ENCODE measurements at regions not wholly inside any gene's neighbourhood (a gene's known extent, or its start where the extent isn't known, plus 50 kb on each side); places are given as distances from the start of the nearest gene placed in this dataset.

DNA sequence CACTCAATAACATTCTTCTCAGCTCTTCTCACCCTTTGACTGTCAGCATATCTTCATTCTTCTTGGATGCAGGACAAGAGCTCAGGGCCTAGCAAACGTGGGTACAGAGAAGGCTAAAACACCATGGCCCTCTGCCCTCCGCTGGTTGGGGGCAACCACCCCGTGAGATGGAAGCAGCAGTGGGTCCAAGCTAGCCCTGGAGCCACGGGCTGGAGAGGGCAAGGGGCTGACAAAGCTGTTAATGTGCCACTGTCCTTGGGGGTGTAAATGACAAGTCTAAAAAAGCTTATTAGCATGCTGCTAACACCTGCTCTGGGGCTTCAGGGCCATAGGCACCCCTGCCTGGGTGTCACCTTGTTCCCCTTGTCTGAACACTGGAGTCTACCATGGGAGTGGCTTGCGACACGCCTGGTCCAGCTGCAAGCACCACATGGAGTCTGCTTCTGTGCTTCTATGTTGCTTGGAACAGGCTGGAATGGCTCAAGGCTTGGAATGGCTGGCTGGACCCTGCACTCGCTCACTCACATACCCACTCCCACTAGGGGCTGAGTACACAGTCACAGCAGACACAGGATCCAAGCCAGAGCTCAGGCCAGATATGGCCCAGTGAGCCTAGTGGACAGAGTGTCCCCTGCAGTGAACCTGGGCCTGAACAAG, 246.0 kb downstream of the PCDH10 start:
- no peaks in the 10 kb centered on the region for H3K27me3 ChIP-seq
- H3K4me3 ChIP-seq = no peak overlapping the region
- no peaks in the 10 kb centered on the region for H3K36me3 ChIP-seq
- no peak overlapping the region for H3K27ac ChIP-seq
- intact Hi-C loops (cut with DNase I) = no loop called here
- H3K9me3 ChIP-seq = no peaks in the 10 kb centered on the region
- no peaks in the 10 kb centered on the region for H3K4me1 ChIP-seq (ENCODE audit: insufficient read depth)
- TF ChIP-seq EP300 (IDR thresholded peaks at IDR 0.05) (no peak), POLR2A (IDR thresholded peaks at IDR 0.05) (no peak)
- TF ChIP-seq, protein P1, sequence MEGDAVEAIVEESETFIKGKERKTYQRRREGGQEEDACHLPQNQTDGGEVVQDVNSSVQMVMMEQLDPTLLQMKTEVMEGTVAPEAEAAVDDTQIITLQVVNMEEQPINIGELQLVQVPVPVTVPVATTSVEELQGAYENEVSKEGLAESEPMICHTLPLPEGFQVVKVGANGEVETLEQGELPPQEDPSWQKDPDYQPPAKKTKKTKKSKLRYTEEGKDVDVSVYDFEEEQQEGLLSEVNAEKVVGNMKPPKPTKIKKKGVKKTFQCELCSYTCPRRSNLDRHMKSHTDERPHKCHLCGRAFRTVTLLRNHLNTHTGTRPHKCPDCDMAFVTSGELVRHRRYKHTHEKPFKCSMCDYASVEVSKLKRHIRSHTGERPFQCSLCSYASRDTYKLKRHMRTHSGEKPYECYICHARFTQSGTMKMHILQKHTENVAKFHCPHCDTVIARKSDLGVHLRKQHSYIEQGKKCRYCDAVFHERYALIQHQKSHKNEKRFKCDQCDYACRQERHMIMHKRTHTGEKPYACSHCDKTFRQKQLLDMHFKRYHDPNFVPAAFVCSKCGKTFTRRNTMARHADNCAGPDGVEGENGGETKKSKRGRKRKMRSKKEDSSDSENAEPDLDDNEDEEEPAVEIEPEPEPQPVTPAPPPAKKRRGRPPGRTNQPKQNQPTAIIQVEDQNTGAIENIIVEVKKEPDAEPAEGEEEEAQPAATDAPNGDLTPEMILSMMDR (IDR thresholded peaks at IDR 0.05) = no peak
- no peak for DNase-seq
- WGBS, 3 donors = 88 to 91% (median 90%) methylated on average over 7 of the region's 7 CpGs

DNA sequence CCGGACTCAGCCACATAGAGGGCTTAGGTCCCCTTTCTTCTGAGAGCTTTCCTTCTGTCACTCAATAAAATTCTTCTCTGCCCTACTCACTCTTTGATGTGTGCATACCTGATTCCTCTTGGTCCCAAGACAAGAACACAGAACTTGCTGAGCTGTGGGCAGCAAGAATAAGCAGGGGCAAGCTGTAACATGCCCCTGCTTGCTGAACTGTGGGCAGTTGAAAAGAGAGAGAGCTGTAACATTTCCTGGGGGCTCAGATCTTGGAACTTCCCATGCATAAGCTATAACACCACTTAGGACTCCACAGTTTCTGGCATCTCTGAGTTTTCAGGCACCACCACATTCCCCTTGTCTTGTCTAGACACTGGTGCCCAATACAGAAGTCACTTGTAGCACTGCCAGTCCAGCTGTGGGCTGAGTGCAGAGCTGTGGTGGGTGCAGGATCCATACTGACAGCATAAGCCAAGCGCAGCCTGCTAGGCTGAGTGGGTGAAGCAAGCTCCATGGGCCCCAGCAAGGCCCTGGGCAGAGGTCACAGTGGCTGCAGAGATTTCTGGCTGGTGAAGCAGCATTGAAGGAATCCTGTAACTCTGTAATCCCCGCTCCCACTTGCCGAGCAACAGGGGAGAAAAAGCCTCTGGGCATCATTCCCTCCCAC, 241.2 kb downstream of the PCDH10 start:
- Histone ChIP-seq H3K4me3 (no peak overlapping the region), H3K9me3 (no peaks in the 10 kb centered on the region), H3K4me1 (ENCODE audit: insufficient read depth) (no peaks in the 10 kb centered on the region), H3K27ac (no peak overlapping the region), H3K27me3 (no peaks in the 10 kb centered on the region), H3K36me3 (no peaks in the 10 kb centered on the region)
- TF ChIP-seq, protein P1 (IDR thresholded peaks at IDR 0.05) = no peak
- TF ChIP-seq EP300 (IDR thresholded peaks at IDR 0.05) (no peak), POLR2A (IDR thresholded peaks at IDR 0.05) (no peak)
- DNase-seq = no peak
- intact Hi-C loops (cut with DNase I) = no loop called here
- 89 to 96% (median 91%) methylated on average over 4 of the region's 4 CpGs for WGBS, 3 donors

DNA sequence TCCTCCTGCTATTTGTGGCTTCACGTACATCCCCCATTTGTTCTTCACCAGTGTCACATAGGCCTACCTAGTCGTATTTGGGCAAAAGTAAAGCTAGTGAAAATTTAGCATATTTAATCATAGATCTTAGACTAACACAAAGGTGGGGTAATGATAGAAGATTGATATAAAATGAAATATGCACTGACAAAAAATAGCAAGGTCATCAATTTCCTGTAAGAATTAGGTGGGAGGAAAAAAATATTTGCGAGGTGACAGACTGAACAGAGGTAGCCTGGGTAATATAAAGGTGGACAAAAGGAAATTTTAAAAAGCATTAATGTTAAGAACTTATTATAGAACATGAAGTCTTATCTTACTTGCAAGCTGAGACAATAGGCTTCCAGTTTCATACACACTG, 239.9 kb downstream of the PCDH10 start:
- WGBS, 3 donors = 89 to 94% (median 89%) methylated on average over 3 of the region's 3 CpGs
- Histone ChIP-seq H3K36me3 (no peaks in the 10 kb centered on the region), H3K4me3 (no peak overlapping the region), H3K9me3 (no peaks in the 10 kb centered on the region), H3K27ac (no peak overlapping the region), H3K4me1 (ENCODE audit: insufficient read depth) (no peaks in the 10 kb centered on the region), H3K27me3 (no peaks in the 10 kb centered on the region)
- TF ChIP-seq, protein P1 (IDR thresholded peaks at IDR 0.05) = no peak
- TF ChIP-seq EP300 (IDR thresholded peaks at IDR 0.05) = no peak
- no peak for TF ChIP-seq POLR2A (IDR thresholded peaks at IDR 0.05)
- DNase-seq = no peak
- intact Hi-C loops (cut with DNase I) = no loop called here

DNA sequence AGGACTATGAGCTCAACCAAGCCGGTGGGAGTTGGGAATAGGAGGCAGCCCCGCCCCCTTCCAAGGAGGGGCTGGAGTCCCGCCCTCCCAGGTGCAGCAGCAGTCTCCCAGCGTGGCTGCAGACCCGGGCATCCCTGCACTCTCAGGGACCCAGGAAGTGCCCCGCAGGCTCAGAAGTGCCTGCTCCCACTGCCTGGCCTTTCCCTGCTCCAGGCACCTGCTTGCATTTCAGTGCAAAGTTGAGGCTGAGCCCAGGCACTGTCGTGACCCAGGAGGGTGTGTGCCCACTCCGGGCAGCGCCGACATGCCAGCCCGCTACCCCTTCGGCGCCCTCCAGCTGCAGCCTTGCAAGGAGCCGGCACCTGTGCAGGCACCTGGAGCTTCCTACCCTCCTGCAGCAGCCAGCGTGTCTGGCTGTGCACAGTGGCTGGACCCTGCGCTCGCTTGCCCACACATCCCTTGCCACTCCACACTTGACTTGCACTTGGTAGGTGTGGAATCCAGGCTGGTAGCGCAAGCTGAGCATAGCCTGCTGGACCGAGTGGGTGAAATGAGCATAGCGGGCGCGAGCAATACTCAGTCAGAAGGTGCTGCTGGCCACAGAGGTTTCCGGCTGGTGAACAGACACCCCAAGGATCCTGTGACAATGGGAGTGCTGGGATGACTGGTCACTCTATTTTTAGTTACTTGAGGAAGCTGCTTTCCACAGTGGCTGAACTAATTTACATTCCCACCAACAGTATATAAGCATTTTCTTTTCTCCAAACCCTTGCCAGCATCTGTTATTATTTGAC, 236.3 kb downstream of the PCDH10 start:
- no peak for TF ChIP-seq EP300 (IDR thresholded peaks at IDR 0.05)
- no peak for TF ChIP-seq POLR2A (IDR thresholded peaks at IDR 0.05)
- TF ChIP-seq, protein P1 (IDR thresholded peaks at IDR 0.05) = no peak
- Histone ChIP-seq H3K27me3 (no peaks in the 10 kb centered on the region), H3K36me3 (no peaks in the 10 kb centered on the region), H3K4me3 (no peak overlapping the region), H3K27ac (no peak overlapping the region), H3K4me1 (ENCODE audit: insufficient read depth) (no peaks in the 10 kb centered on the region), H3K9me3 (no peaks in the 10 kb centered on the region)
- intact Hi-C loops (cut with DNase I) = no loop called here
- 93 to 95% (median 94%) methylated on average over 23 of the region's 23 CpGs for WGBS, 3 donors
- DNase-seq = no peak

Measured in ovary (tissue), 7 donors.